ENCODE measurements at regions not wholly inside any gene's neighbourhood (a gene's known extent, or its start where the extent isn't known, plus 50 kb on each side); places are given as distances from the start of the nearest gene placed in this dataset.

DNA sequence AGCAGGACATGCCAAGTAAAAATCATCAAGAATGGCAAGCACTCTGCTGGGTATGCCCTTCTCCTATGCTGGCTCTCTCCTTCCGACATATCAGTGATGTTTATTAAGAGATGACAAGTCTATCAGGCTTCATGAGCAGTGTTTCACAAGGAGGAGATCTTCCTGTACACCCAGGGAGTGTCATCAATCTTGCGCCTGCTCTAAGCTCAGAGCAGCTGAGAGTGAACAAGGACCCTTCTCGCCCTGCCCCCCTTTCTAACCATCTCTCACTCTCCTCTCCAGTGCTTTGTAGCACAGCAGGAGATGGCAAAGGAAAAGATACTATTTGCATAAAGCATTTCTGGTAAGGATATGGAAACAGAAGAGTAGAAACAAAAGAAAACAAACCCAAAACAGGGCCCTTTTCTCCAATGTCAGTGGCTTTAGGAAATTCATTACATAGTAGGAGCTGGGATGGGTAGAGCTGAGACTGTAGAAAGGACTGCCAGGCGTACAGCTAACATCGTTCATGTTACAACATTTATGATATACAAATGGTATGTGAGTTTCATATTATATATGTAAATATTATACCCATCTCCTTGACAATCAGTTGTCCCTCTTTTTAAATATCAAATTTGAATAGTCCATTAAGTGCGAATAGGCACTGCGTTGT, 201.7 kb downstream of the NUF2 start:
- no peak for DNase-seq (ENCODE audit: extremely low read depth in 1 of 4, low spot score in 3 of 4)
- POLR2A ChIA-PET: interaction anchor here (0.6 kb wide), 1 partner anchor 1055 kb away, joined by 3 read pairs; no protein-coding TSS in a partner anchor

More for the DNA sequence above, 201.7 kb downstream of the NUF2 start:
- Histone ChIP-seq H3K9me1 (ENCODE audit: control insufficient read depth, insufficient read depth, low read length) (no peaks in the 10 kb centered on the region), H3K79me2 (ENCODE audit: control insufficient read depth, insufficient read depth, low read length) (no peaks in the 10 kb centered on the region), H3K4me2 (ENCODE audit: insufficient read depth, low read length) (no peak overlapping the region), H4K20me1 (replicated peaks; ENCODE audit: control insufficient read depth, insufficient read depth, low read length) (no peaks in the 10 kb centered on the region), H3K9me3 (replicated peaks; ENCODE audit: control insufficient read depth, insufficient read depth, low read depth, low read length) (no peaks in the 10 kb centered on the region), H3K36me3 (ENCODE audit: control insufficient read depth, insufficient read depth, low read length) (no peaks in the 10 kb centered on the region), H3K27me3 (ENCODE audit: control insufficient read depth in 2 of 2, insufficient read depth in 2 of 2, low read length in 2 of 2) (no peaks in the 10 kb centered on the region), H3K9ac (ENCODE audit: insufficient read depth in 1 of 2, low read depth in 2 of 2, low read length in 2 of 2) (no peak overlapping the region), H2AFZ (ENCODE audit: low read depth, low read length) (no peak overlapping the region), H3K4me1 (replicated peaks in 1 of 2; ENCODE audit: control insufficient read depth in 2 of 2, insufficient read depth in 2 of 2, low read length in 2 of 2) (no peaks in the 10 kb centered on the region), H3K27ac (ENCODE audit: extremely low read depth, low read depth, low read length) (no peak overlapping the region), H3K4me3 (no peak overlapping the region)
- TF ChIP-seq ERF (CRISPR knock-in tag; IDR thresholded peaks at IDR 0.05): no peak
- no peak for TF ChIP-seq RBM34 (IDR thresholded peaks at IDR 0.05; ENCODE audit: borderline replicate concordance, insufficient read depth, low read length)
- no peak for TF ChIP-seq DACH1 (IDR thresholded peaks at IDR 0.05; ENCODE audit: partially characterized antibody)
- TF ChIP-seq ZNF586 (CRISPR knock-in tag; conservative IDR thresholded peaks at IDR 0.05): no peak
- no peak for TF ChIP-seq BRF1 (IDR thresholded peaks at IDR 0.05; ENCODE audit: borderline replicate concordance, extremely low read depth, insufficient read length)
- TF ChIP-seq, protein P1, sequence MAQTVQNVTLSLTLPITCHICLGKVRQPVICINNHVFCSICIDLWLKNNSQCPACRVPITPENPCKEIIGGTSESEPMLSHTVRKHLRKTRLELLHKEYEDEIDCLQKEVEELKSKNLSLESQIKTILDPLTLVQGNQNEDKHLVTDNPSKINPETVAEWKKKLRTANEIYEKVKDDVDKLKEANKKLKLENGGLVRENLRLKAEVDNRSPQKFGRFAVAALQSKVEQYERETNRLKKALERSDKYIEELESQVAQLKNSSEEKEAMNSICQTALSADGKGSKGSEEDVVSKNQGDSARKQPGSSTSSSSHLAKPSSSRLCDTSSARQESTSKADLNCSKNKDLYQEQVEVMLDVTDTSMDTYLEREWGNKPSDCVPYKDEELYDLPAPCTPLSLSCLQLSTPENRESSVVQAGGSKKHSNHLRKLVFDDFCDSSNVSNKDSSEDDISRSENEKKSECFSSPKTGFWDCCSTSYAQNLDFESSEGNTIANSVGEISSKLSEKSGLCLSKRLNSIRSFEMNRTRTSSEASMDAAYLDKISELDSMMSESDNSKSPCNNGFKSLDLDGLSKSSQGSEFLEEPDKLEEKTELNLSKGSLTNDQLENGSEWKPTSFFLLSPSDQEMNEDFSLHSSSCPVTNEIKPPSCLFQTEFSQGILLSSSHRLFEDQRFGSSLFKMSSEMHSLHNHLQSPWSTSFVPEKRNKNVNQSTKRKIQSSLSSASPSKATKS (CRISPR knock-in tag; IDR thresholded peaks at IDR 0.05): no peak
- TF ChIP-seq GABPA (tag; conservative IDR thresholded peaks at IDR 0.05; ENCODE audit: low read depth): no peak
- TF ChIP-seq CBX1 (IDR thresholded peaks at IDR 0.05; ENCODE audit: low read depth): no peak
- CTCF ChIA-PET (ENCODE audit: low intra/inter-chr PET ratio): no interaction called here
- no peak for FAIRE-seq
- BruUV-seq (replicated peaks): no TSS peak
- WGBS (ENCODE audit: insufficient coverage, low coverage, missing lambda C conversion rate): under 1% methylated on average over 7 of the region's 7 CpGs
- intact Hi-C loops (cut with micrococcal nuclease): no loop called here
- ATAC-seq: no peak
- in situ Hi-C loops (cut with MboI): no loop called here

Data from K562 (cell line).